ENCODE measurements at regions not wholly inside any gene's neighbourhood (a gene's known extent, or its start where the extent isn't known, plus 50 kb on each side); places are given as distances from the start of the nearest gene placed in this dataset.
"Not testable (repeated sequence)": the region's sequence is repeated elsewhere in the genome, so short reads cannot be mapped to it uniquely, and the experiment has no call there.

GRCh38 chr16:26985100-26986065 lies 81.3 kb upstream of the C16orf82 start:
- H3K4me3 ChIP-seq (ENCODE audit: low read depth, low read length), result no peak overlapping the region
- no peaks in the 10 kb centered on the region for H3K36me3 ChIP-seq (ENCODE audit: control insufficient read depth, insufficient read depth, low read length)
- DNase-seq (ENCODE audit: low read depth), result no peak
- ChIA-PET POLR2A (no interaction called here), CTCF (no interaction called here)
- no peak for TF ChIP-seq CTCF (IDR thresholded peaks at IDR 0.05; ENCODE audit: insufficient read depth, low read depth, low read length)
- no peaks in the 10 kb centered on the region for H3K27me3 ChIP-seq (ENCODE audit: control insufficient read depth, insufficient read depth, low read length)

GRCh38 chr16:26987597-26988010 lies 79.1 kb upstream of the C16orf82 start:
- no peak for TF ChIP-seq CTCF (IDR thresholded peaks at IDR 0.05; ENCODE audit: insufficient read depth, low read depth, low read length)
- CTCF ChIA-PET, result no interaction called here
- POLR2A ChIA-PET, result no interaction called here

GRCh38 chr16:26988186-26988585 lies 78.5 kb upstream of the C16orf82 start:
- H3K27me3 ChIP-seq (ENCODE audit: control insufficient read depth, insufficient read depth, low read length), result no peaks in the 10 kb centered on the region
- POLR2A ChIA-PET, result no interaction called here
- no peak for TF ChIP-seq CTCF (IDR thresholded peaks at IDR 0.05; ENCODE audit: insufficient read depth, low read depth, low read length)
- no peak overlapping the region for H3K4me3 ChIP-seq (ENCODE audit: low read depth, low read length)
- CTCF ChIA-PET, result no interaction called here
- no peak for DNase-seq (ENCODE audit: low read depth)
- no peaks in the 10 kb centered on the region for H3K36me3 ChIP-seq (ENCODE audit: control insufficient read depth, insufficient read depth, low read length)

More at GRCh38 chr16:26987597-26988010, 79.1 kb upstream of the C16orf82 start:
- H3K27me3 ChIP-seq (ENCODE audit: control insufficient read depth, insufficient read depth, low read length), result no peaks in the 10 kb centered on the region
- no peak overlapping the region for H3K4me3 ChIP-seq (ENCODE audit: low read depth, low read length)
- peak; percentile 58 for DNase-seq (ENCODE audit: low read depth)
- H3K36me3 ChIP-seq (ENCODE audit: control insufficient read depth, insufficient read depth, low read length), result no peaks in the 10 kb centered on the region

GRCh38 chr16:26990384-26991120 lies 76.2 kb upstream of the C16orf82 start:
- H3K4me3 ChIP-seq (ENCODE audit: low read depth, low read length); H3K36me3 ChIP-seq (ENCODE audit: control insufficient read depth, insufficient read depth, low read length); CTCF ChIA-PET; DNase-seq (ENCODE audit: low read depth); H3K27me3 ChIP-seq (ENCODE audit: control insufficient read depth, insufficient read depth, low read length); POLR2A ChIA-PET: not testable (repeated sequence)

- H3K36me3 ChIP-seq (ENCODE audit: control insufficient read depth, insufficient read depth, low read length), result no peaks in the 10 kb centered on the region
- no peak overlapping the region for H3K4me3 ChIP-seq (ENCODE audit: low read depth, low read length)
- ChIA-PET POLR2A (no interaction called here), CTCF (no interaction called here)
- TF ChIP-seq CTCF (IDR thresholded peaks at IDR 0.05; ENCODE audit: insufficient read depth, low read depth, low read length), result no peak
- no peak for DNase-seq (ENCODE audit: low read depth)
- H3K27me3 ChIP-seq (ENCODE audit: control insufficient read depth, insufficient read depth, low read length), result no peaks in the 10 kb centered on the region
These were observed 73.9 kb upstream of the C16orf82 start for GRCh38 chr16:26992666-26993349.
